ENCODE measurements at regions not wholly inside any gene's neighbourhood (a gene's known extent, or its start where the extent isn't known, plus 50 kb on each side); places are given as distances from the start of the nearest gene placed in this dataset.

DNA sequence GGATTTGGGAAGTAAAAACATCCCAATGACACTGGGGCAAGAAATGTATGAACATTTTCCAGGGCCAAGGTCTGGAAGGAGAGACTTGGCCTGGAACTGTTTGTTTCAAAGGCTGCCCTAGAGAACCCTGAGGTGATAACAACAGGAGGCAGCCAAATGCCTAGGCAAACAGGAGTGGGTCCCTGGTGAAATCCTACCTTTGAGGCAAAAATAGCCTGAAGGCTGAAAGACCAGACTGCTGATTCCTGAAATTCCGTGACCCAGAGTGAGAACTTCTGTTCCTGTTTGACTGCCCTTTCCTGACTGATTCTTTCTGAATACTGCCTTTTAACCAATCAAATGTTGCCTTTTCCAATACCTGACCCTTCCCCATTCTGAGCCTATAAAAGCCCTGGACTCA lies 196.4 kb downstream of the NSUN3 start:
- TF ChIP-seq, protein P1, sequence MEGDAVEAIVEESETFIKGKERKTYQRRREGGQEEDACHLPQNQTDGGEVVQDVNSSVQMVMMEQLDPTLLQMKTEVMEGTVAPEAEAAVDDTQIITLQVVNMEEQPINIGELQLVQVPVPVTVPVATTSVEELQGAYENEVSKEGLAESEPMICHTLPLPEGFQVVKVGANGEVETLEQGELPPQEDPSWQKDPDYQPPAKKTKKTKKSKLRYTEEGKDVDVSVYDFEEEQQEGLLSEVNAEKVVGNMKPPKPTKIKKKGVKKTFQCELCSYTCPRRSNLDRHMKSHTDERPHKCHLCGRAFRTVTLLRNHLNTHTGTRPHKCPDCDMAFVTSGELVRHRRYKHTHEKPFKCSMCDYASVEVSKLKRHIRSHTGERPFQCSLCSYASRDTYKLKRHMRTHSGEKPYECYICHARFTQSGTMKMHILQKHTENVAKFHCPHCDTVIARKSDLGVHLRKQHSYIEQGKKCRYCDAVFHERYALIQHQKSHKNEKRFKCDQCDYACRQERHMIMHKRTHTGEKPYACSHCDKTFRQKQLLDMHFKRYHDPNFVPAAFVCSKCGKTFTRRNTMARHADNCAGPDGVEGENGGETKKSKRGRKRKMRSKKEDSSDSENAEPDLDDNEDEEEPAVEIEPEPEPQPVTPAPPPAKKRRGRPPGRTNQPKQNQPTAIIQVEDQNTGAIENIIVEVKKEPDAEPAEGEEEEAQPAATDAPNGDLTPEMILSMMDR (IDR thresholded peaks at IDR 0.05): no peak
- no peak for TF ChIP-seq POLR2A (IDR thresholded peaks at IDR 0.05)
